Mucosa of descending colon (tissue), 3 donors: ENCODE measurements at regions not wholly inside any gene's neighbourhood (a gene's known extent, or its start where the extent isn't known, plus 50 kb on each side); places are given as distances from the start of the nearest gene placed in this dataset.

Experiments
- ATAC-seq: fragments of 200-7000 bp; cut with Tn5 transposase; one replicate; pipeline ENCODE4 v1.9.1; 2020; ENCODE audit warnings: mild to moderate bottlenecking, moderate library complexity
- DNase-seq, 3 donors: peaks; one replicate each; pipeline ENCODE4 v3.0.0-alpha.2; 2020
- H3K36me3 ChIP-seq: fragments of 200-600 bp; one replicate; pipeline ENCODE4 v1.8.0; 2021; ENCODE audit warnings: low read depth, mild to moderate bottlenecking
- H3K4me1 ChIP-seq: fragments of 200-600 bp; one replicate; pipeline ENCODE4 v1.8.0; 2021; ENCODE audit warnings: low read depth, mild to moderate bottlenecking
- H3K4me3 ChIP-seq: fragments of 200-600 bp; one replicate; pipeline ENCODE4 v1.8.0; 2021; ENCODE audit warnings: mild to moderate bottlenecking
- H3K9me3 ChIP-seq: fragments of 200-600 bp; one replicate; pipeline ENCODE4 v1.8.0; 2021; ENCODE audit warnings: mild to moderate bottlenecking
- CTCF ChIP-seq: fragments of 200-600 bp; IDR thresholded peaks from one replicate; pipeline ENCODE4 v1.8.0; 2022; ENCODE audit warnings: antibody characterized with exemption, mild to moderate bottlenecking
- intact Hi-C, 2 donors: fragments of 100-400 bp; cut with DNase I in 1 of 2; cut with micrococcal nuclease in 1 of 2; formaldehyde crosslinking; loops; one replicate each; pipeline versions ENCODE4 v1.11.0 to v1.11.1; 2022; cut with DNase I, micrococcal nuclease
- donor health status: DM: no; HTN: no; CAD: no; lungs with moderate emphysema.
- donor health status: DM: no; HTN: no; CAD: no.
- donor health status: DM: no; HTN: yes; CAD: no.

DNA sequence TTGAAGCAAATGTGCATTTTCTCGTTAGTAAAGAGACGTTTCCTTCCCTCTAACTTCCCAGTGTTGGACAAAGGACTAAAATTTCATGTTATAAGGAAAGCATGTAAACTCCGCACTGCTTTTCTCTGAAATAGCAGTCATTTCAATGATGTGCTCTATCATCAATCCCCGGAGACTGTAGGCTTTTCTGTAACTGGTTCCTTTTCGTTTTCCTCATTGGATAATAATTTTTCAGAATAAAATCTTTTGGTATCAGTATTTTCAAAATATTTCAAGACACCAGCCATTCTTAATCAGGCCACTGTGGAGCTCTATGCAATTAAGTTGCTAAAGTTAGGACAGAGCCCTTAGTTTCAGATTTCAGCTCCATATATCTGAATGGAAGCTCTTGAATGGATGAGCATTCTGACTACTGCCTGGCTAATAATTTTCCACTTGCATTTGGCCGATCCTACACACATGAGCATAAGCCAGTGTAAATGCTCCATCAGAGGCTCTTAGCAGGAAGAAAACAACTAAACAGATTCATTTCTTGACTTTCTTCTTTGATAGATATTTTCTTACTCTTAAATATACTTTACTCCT is 157.7 kb downstream of the CHIC2 start:
- H3K36me3 ChIP-seq, result no peaks in the 10 kb centered on the region
- DNase-seq (no peak), ATAC-seq (no peak)
- intact Hi-C loops, result no loop called here
- peaks cover 6% of the 10 kb centered on the region for H3K4me1 ChIP-seq
- H3K4me3 ChIP-seq, result no peak overlapping the region
- TF ChIP-seq CTCF, result no peak
- H3K9me3 ChIP-seq, result no peaks in the 10 kb centered on the region

GRCh38 chr4:53905941-53906377 is 158.4 kb downstream of the CHIC2 start:
- ATAC-seq, result peak; percentile 71
- peak in 2 of 3 donors; percentile 36 to 39 for DNase-seq

DNA sequence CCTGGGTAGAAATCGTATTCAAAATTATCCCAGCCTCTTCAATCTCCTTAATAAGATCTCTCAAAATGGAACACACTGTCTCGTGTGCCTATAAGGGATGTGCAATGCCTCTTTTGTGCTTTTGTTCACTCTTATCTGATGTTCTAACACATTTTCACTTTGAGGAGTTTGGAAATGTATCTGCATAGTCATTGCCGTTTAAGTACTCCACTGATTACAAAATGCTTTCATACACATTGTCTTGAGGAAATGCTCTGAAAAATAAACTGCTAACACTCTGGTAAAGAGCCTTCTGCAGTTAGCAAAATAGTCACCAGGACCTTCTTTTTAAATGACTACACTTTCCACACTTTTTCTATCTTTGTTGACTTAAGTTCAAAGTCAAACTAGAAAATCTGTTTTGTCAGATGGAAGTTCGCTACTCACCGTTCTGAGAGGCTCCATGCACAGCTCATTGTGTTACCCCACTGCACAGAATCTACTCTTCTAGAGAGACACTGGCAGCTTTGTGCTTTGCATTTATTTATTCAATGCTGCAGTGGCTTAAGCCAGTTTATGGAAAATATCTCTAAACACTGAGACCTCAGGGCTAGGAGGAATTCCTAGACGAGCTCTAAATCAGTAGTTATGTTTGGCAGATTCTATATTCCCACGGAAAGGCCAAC is 159.0 kb downstream of the CHIC2 start:
- no peak for DNase-seq
- no peak for TF ChIP-seq CTCF
- intact Hi-C loops, result no loop called here
- Histone ChIP-seq H3K36me3 (no peaks in the 10 kb centered on the region), H3K4me3 (no peak overlapping the region), H3K4me1 (peaks cover 6% of the 10 kb centered on the region), H3K9me3 (no peaks in the 10 kb centered on the region)
- no peak for ATAC-seq

More at GRCh38 chr4:53905941-53906377, 158.4 kb downstream of the CHIC2 start:
- Histone ChIP-seq H3K4me3 (no peak overlapping the region), H3K9me3 (no peaks in the 10 kb centered on the region), H3K36me3 (no peaks in the 10 kb centered on the region), H3K4me1 (peaks cover 6% of the 10 kb centered on the region)
- no peak for TF ChIP-seq CTCF
- intact Hi-C loops, result no loop called here

- no peaks in the 10 kb centered on the region for H3K36me3 ChIP-seq
- DNase-seq (no peak), ATAC-seq (no peak)
- H3K4me3 ChIP-seq, result no peak overlapping the region
- TF ChIP-seq CTCF, result no peak
- no peaks in the 10 kb centered on the region for H3K9me3 ChIP-seq
- peaks cover 6% of the 10 kb centered on the region for H3K4me1 ChIP-seq
- intact Hi-C loops, result no loop called here
Measured at GRCh38 chr4:53902786-53903185, 161.6 kb downstream of the CHIC2 start.

GRCh38 chr4:53900271-53900649 is 164.1 kb downstream of the CHIC2 start:
- Histone ChIP-seq H3K9me3 (no peaks in the 10 kb centered on the region), H3K4me1 (no peaks in the 10 kb centered on the region), H3K36me3 (no peaks in the 10 kb centered on the region), H3K4me3 (no peak overlapping the region)
- ATAC-seq (no peak), DNase-seq (no peak)
- intact Hi-C loops, result no loop called here
- no peak for TF ChIP-seq CTCF
